Psoas muscle (tissue), 7 donors: ENCODE measurements at regions not wholly inside any gene's neighbourhood (a gene's known extent, or its start where the extent isn't known, plus 50 kb on each side); places are given as distances from the start of the nearest gene placed in this dataset.

ENCODE experiments used
- ATAC-seq, 4 donors: fragments of 200-7000 bp; cut with Tn5 transposase; one replicate each; pipeline ENCODE4 v1.9.1; 2020; ENCODE audit warnings: moderate library complexity in 3 of 4, mild to moderate bottlenecking in 2 of 4
- DNase-seq, 2 donors: peaks; one replicate each; pipeline ENCODE4 v3.0.0-alpha.2; 2020
- H3K27ac ChIP-seq: fragments of 200-600 bp; one replicate; pipeline ENCODE4 v1.8.0; 2022
- H3K27me3 ChIP-seq, 3 donors: fragments of 200-600 bp in 1 of 3; one replicate each; pipeline versions ENCODE4 v1.6.1 to v1.8.0; 2013 to 2022; ENCODE audit warnings: low read length in 2 of 3, mild to moderate bottlenecking in 2 of 3, moderate library complexity in 1 of 3; ENCODE audit not compliant: insufficient read depth in 3 of 3
- H3K36me3 ChIP-seq, 2 donors: fragments of 200-600 bp in 1 of 2; one replicate each; pipeline versions ENCODE4 v1.6.1 to v1.8.0; 2013 to 2022; ENCODE audit warnings: low read depth in 1 of 2, mild to moderate bottlenecking in 1 of 2, moderate library complexity in 1 of 2; ENCODE audit not compliant: insufficient read depth in 1 of 2
- H3K4me1 ChIP-seq: fragments of 200-600 bp; one replicate; pipeline ENCODE4 v1.8.0; 2022
- H3K4me3 ChIP-seq: fragments of 200-600 bp; one replicate; pipeline ENCODE4 v1.8.0; 2022; ENCODE audit warnings: mild to moderate bottlenecking
- H3K9me3 ChIP-seq: fragments of 200-600 bp; one replicate; pipeline ENCODE4 v1.8.0; 2022
- WGBS, 3 donors: extraction: QIAGEN DNeasy Blood & Tissue Kit; methylation state at CpG; one replicate each; pipeline versions ENCODE4 v1.1.6 to v1.1.7; 2013; 5-methylcytosine and 5-hydroxymethylcytosine counted together
- intact Hi-C, 2 donors: fragments of 100-400 bp; cut with DNase I; formaldehyde crosslinking; loops; one replicate each; pipeline versions ENCODE4 v1.11.0 to v1.14.2; 2022
- TF ChIP-seq, protein P1 (sequence below): fragments of 200-600 bp; IDR thresholded peaks from one replicate; pipeline ENCODE4 v1.8.0; 2022; ENCODE audit warnings: antibody characterized with exemption
- donor health status: healthy with polysubstance abuse.
- donor health status: DM: no; HTN: no; CAD: no; lungs with moderate emphysema.
- donor health status: Bipolar disorder and iron deficiency.
- donor health status: healthy.
- donor health status: DM: yes; HTN: yes; CAD: no.
- donor health status: DM: no; HTN: no; CAD: no.
- donor health status: DM: yes; HTN: yes; CAD: no.

- H3K36me3 ChIP-seq, result no peaks in the 10 kb centered on the region
- H3K4me3 ChIP-seq, result no peak overlapping the region
- H3K4me1 ChIP-seq, result no peaks in the 10 kb centered on the region
- TF ChIP-seq, protein P1, sequence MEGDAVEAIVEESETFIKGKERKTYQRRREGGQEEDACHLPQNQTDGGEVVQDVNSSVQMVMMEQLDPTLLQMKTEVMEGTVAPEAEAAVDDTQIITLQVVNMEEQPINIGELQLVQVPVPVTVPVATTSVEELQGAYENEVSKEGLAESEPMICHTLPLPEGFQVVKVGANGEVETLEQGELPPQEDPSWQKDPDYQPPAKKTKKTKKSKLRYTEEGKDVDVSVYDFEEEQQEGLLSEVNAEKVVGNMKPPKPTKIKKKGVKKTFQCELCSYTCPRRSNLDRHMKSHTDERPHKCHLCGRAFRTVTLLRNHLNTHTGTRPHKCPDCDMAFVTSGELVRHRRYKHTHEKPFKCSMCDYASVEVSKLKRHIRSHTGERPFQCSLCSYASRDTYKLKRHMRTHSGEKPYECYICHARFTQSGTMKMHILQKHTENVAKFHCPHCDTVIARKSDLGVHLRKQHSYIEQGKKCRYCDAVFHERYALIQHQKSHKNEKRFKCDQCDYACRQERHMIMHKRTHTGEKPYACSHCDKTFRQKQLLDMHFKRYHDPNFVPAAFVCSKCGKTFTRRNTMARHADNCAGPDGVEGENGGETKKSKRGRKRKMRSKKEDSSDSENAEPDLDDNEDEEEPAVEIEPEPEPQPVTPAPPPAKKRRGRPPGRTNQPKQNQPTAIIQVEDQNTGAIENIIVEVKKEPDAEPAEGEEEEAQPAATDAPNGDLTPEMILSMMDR, result no peak
- H3K27me3 ChIP-seq, result peaks cover 0 to 3% (median 0%) of the 10 kb centered on the region in 3 donors
- H3K9me3 ChIP-seq, result peaks cover 3% of the 10 kb centered on the region
- ATAC-seq (no peak), DNase-seq (no peak)
- 29 to 46% (median 36%) methylated on average over 5 of the region's 5 CpGs for WGBS, 3 donors
- intact Hi-C loops, result no loop called here
- H3K27ac ChIP-seq, result no peak overlapping the region
Measured at GRCh38 chr10:121155742-121156474, 304.7 kb downstream of the WDR11 start.

DNA sequence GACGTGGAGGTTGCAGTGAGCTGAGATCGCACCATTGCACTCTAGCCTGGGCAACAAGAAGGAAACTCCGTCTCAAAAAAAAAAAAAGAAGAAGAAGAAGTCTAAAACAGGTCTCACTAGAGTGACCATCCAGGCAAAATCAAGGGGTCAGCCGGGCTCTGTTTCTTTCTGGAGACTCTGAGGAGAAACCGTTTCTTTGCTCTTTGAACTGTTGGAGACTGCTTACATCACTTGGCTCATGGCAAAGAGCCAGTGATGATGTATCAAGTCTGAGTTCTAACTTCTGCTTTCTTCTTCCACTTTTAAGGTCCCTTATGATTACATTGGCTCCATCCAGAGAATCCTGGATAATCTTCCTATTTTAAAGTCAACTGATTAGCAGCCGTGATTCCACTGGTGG, 306.8 kb downstream of the WDR11 start:
- no peaks in the 10 kb centered on the region for H3K36me3 ChIP-seq
- WGBS, 3 donors, result 54 to 63% (median 57%) methylated on average over 4 to 5 of the region's 6 CpGs
- H3K4me1 ChIP-seq, result no peaks in the 10 kb centered on the region
- ATAC-seq (no peak), DNase-seq (no peak)
- H3K27me3 ChIP-seq, result peaks cover 0 to 3% (median 0%) of the 10 kb centered on the region in 3 donors
- peaks cover 3% of the 10 kb centered on the region for H3K9me3 ChIP-seq
- no peak overlapping the region for H3K27ac ChIP-seq
- intact Hi-C loops, result no loop called here
- TF ChIP-seq, protein P1, result no peak
- H3K4me3 ChIP-seq, result no peak overlapping the region

GRCh38 chr10:121158988-121159579, 307.9 kb downstream of the WDR11 start:
- WGBS, 3 donors, result 73 to 83% (median 81%) methylated on average over 2 of the region's 2 CpGs
- Histone ChIP-seq H3K4me3 (no peak overlapping the region), H3K36me3 (no peaks in the 10 kb centered on the region), H3K4me1 (no peaks in the 10 kb centered on the region), H3K27ac (no peak overlapping the region), H3K9me3 (peaks cover 3% of the 10 kb centered on the region), H3K27me3 (peaks cover 0 to 3% (median 0%) of the 10 kb centered on the region in 3 donors)
- TF ChIP-seq, protein P1, result no peak
- intact Hi-C loops, result no loop called here
- DNase-seq (no peak), ATAC-seq (no peak)

GRCh38 chr10:121159670-121160069, 308.5 kb downstream of the WDR11 start:
- ATAC-seq (no peak), DNase-seq (no peak)
- H3K9me3 ChIP-seq, result peaks cover 3% of the 10 kb centered on the region
- no peak overlapping the region for H3K4me3 ChIP-seq
- no peaks in the 10 kb centered on the region for H3K4me1 ChIP-seq
- intact Hi-C loops, result no loop called here
- TF ChIP-seq, protein P1, result no peak
- no peaks in the 10 kb centered on the region for H3K36me3 ChIP-seq
- H3K27ac ChIP-seq, result no peak overlapping the region
- peaks cover 0 to 5% (median 0%) of the 10 kb centered on the region in 3 donors for H3K27me3 ChIP-seq
- WGBS, 3 donors, result 74 to 86% (median 80%) methylated on average over 5 of the region's 5 CpGs
